ENCODE measurements at regions not wholly inside any gene's neighbourhood (a gene's known extent, or its start where the extent isn't known, plus 50 kb on each side); places are given as distances from the start of the nearest gene placed in this dataset.
"Not testable (repeated sequence)": the region's sequence is repeated elsewhere in the genome, so short reads cannot be mapped to it uniquely, and the experiment has no call there.

DNA sequence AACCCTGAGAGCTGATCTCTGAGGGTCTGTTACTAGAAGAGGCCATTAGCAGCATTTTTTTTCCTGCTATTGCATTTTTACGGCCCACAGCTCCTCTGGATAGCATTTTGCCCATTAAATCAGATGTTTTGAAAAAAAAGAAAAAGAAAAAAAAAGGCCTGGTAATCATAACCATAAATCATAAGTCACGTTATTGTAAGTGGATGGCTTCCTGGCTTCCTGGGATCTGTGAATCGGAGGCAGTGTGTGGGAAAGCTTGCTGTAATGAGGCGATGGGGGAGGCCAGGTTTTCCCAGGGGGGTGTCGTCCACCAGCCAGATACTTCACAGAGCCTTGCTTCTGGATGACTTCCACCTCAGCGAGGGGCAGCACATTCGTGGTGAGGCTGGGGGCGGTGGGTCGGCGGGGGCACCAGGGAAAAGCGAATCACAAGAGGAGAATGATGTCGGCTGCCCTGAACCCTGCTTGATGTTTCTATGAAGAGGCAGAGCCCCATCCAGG is 106.5 kb upstream of the SYT13 start:
- Histone ChIP-seq H3K36me3 (ENCODE audit: control insufficient read depth in 1 of 2, insufficient read depth in 2 of 2, low read length in 1 of 2) (no peaks in the 10 kb centered on the region), H3K27me3 (ENCODE audit: control insufficient read depth in 1 of 2, insufficient read depth in 2 of 2, low read length in 1 of 2) (no peaks in the 10 kb centered on the region), H3K9me3 (ENCODE audit: control insufficient read depth, low read length) (no peaks in the 10 kb centered on the region), H3K4me3 (ENCODE audit: low read length in 2 of 2) (no peak overlapping the region), H3K4me1 (ENCODE audit: control insufficient read depth in 1 of 2, insufficient read depth in 2 of 2, low read length in 2 of 2) (no peaks in the 10 kb centered on the region), H3K27ac (ENCODE audit: low read depth in 1 of 2, low read length in 2 of 2) (no peak overlapping the region)
- intact Hi-C loops (cut with DNase I): no loop called here
- DNase-seq: peak in 1 of 2 donors; percentile 64
- WGBS, 2 donors: 73 to 74% methylated on average over 12 of the region's 12 CpGs
- no peak for ATAC-seq (ENCODE audit: low FRiP score)

DNA sequence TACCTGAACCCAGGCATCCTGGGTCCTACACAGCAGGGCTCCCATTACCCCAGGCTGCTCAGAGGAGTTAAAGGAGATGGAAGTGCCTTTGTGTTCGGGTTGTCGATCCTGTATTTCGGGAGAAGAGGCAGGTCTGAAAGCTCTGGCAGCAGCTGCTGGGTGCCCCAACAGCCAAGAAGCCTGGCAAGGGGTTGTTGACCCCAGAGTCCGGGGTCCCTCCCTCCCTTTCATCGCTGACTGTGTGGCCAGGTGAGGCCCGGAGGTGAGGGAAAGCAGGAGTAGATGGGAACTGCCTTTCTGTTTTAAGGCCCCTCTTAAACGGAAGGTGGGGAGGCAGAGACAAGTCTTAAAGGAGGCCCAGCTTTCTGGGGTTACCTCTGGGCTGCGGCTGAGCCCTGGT is 106.0 kb upstream of the SYT13 start:
- Histone ChIP-seq H3K27me3 (ENCODE audit: control insufficient read depth in 1 of 2, insufficient read depth in 2 of 2, low read length in 1 of 2) (no peaks in the 10 kb centered on the region), H3K4me1 (ENCODE audit: control insufficient read depth in 1 of 2, insufficient read depth in 2 of 2, low read length in 2 of 2) (no peaks in the 10 kb centered on the region), H3K9me3 (ENCODE audit: control insufficient read depth, low read length) (no peaks in the 10 kb centered on the region), H3K27ac (ENCODE audit: low read depth in 1 of 2, low read length in 2 of 2) (no peak overlapping the region), H3K4me3 (ENCODE audit: low read length in 2 of 2) (no peak overlapping the region), H3K36me3 (ENCODE audit: control insufficient read depth in 1 of 2, insufficient read depth in 2 of 2, low read length in 1 of 2) (no peaks in the 10 kb centered on the region)
- WGBS, 2 donors: 80 to 95% methylated on average over 8 of the region's 8 CpGs
- intact Hi-C loops (cut with DNase I): no loop called here
- no peak for ATAC-seq (ENCODE audit: low FRiP score)
- DNase-seq: peak in 1 of 2 donors; percentile 37

GRCh38 chr11:45391168-45391850 is 105.2 kb upstream of the SYT13 start:
- Histone ChIP-seq H3K4me3 (ENCODE audit: low read length in 2 of 2) (no peak overlapping the region), H3K27ac (ENCODE audit: low read depth in 1 of 2, low read length in 2 of 2) (no peak overlapping the region), H3K36me3 (ENCODE audit: control insufficient read depth in 1 of 2, insufficient read depth in 2 of 2, low read length in 1 of 2) (no peaks in the 10 kb centered on the region), H3K9me3 (ENCODE audit: control insufficient read depth, low read length) (no peaks in the 10 kb centered on the region), H3K4me1 (ENCODE audit: control insufficient read depth in 1 of 2, insufficient read depth in 2 of 2, low read length in 2 of 2) (no peaks in the 10 kb centered on the region), H3K27me3 (ENCODE audit: control insufficient read depth in 1 of 2, insufficient read depth in 2 of 2, low read length in 1 of 2) (no peaks in the 10 kb centered on the region)
- intact Hi-C loops (cut with DNase I): no loop called here
- DNase-seq (peak in 1 of 2 donors; percentile 51), ATAC-seq (ENCODE audit: low FRiP score) (no peak)
- WGBS, 2 donors: 90% methylated on average over 9 of the region's 9 CpGs

DNA sequence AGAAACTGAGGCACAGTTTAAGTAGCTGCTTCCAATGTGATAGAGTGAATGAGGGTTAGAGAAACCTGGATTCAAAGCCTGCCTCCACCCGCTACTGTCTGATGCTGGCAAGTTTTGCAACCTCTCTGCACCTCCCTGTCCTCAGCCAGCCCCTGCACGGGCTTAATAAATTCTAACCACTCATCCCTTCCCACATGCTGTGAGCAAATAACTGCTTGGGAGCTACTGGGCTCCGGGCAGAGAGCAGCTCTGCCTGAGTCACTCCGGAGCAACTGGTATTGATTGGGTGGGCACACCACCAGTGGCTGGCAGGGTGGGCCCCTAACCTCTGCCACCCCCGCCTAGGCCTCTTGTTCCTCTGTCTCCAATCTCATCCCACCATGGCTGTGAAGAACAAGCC is 104.3 kb upstream of the SYT13 start:
- intact Hi-C loops (cut with DNase I): no loop called here
- ATAC-seq (ENCODE audit: low FRiP score) (no peak), DNase-seq (peak in 1 of 2 donors; percentile 35)
- no peak overlapping the region for H3K27ac ChIP-seq (ENCODE audit: low read depth in 1 of 2, low read length in 2 of 2)
- no peaks in the 10 kb centered on the region for H3K4me1 ChIP-seq (ENCODE audit: control insufficient read depth in 1 of 2, insufficient read depth in 2 of 2, low read length in 2 of 2)
- no peaks in the 10 kb centered on the region for H3K9me3 ChIP-seq (ENCODE audit: control insufficient read depth, low read length)
- H3K4me3 ChIP-seq (ENCODE audit: low read length in 2 of 2): no peak overlapping the region
- WGBS, 2 donors: 93 to 96% methylated on average over 5 of the region's 5 CpGs
- no peaks in the 10 kb centered on the region for H3K36me3 ChIP-seq (ENCODE audit: control insufficient read depth in 1 of 2, insufficient read depth in 2 of 2, low read length in 1 of 2)
- no peaks in the 10 kb centered on the region for H3K27me3 ChIP-seq (ENCODE audit: control insufficient read depth in 1 of 2, insufficient read depth in 2 of 2, low read length in 1 of 2)

- H3K4me3 ChIP-seq (ENCODE audit: low read length in 2 of 2): no peak overlapping the region
- no peaks in the 10 kb centered on the region for H3K4me1 ChIP-seq (ENCODE audit: control insufficient read depth in 1 of 2, insufficient read depth in 2 of 2, low read length in 2 of 2)
- H3K27ac ChIP-seq (ENCODE audit: low read depth in 1 of 2, low read length in 2 of 2): no peak overlapping the region
- intact Hi-C loops (cut with DNase I): no loop called here
- WGBS, 2 donors: 65 to 78% methylated on average over 1 of the region's 1 CpG
- no peaks in the 10 kb centered on the region for H3K27me3 ChIP-seq (ENCODE audit: control insufficient read depth in 1 of 2, insufficient read depth in 2 of 2, low read length in 1 of 2)
- ATAC-seq (ENCODE audit: low FRiP score) (no peak), DNase-seq (no peak)
- H3K9me3 ChIP-seq (ENCODE audit: control insufficient read depth, low read length): no peaks in the 10 kb centered on the region
- H3K36me3 ChIP-seq (ENCODE audit: control insufficient read depth in 1 of 2, insufficient read depth in 2 of 2, low read length in 1 of 2): no peaks in the 10 kb centered on the region
Measured at GRCh38 chr11:45388472-45388871, 102.3 kb upstream of the SYT13 start.

DNA sequence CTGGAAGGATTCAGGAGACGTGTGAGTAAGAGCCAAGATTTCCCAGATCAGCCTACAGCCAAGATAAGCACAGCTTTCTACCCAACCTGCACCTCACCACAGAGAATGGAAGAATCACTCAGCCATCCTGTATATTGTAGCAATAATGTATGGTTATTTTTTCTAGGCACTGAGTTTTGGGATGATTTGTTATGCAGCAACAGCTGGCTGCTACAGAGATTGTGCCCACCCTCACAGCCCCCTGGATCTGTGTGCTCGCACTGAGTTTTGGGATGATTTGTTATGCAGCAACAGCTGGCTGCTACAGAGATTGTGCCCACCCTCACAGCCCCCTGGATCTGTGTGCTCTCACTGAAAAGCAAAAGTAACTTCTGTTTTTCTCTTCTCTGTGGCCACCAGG is 101.7 kb upstream of the SYT13 start:
- H3K9me3 ChIP-seq (ENCODE audit: control insufficient read depth, low read length); H3K27ac ChIP-seq (ENCODE audit: low read depth in 1 of 2, low read length in 2 of 2); intact Hi-C loops (cut with DNase I); H3K27me3 ChIP-seq (ENCODE audit: control insufficient read depth in 1 of 2, insufficient read depth in 2 of 2, low read length in 1 of 2); ATAC-seq (ENCODE audit: low FRiP score); H3K36me3 ChIP-seq (ENCODE audit: control insufficient read depth in 1 of 2, insufficient read depth in 2 of 2, low read length in 1 of 2); H3K4me3 ChIP-seq (ENCODE audit: low read length in 2 of 2); H3K4me1 ChIP-seq (ENCODE audit: control insufficient read depth in 1 of 2, insufficient read depth in 2 of 2, low read length in 2 of 2): not testable (repeated sequence)
- WGBS, 2 donors: 43 to 52% methylated on average over 2 of the region's 2 CpGs
- peak in 1 of 2 donors; percentile 0 for DNase-seq

DNA sequence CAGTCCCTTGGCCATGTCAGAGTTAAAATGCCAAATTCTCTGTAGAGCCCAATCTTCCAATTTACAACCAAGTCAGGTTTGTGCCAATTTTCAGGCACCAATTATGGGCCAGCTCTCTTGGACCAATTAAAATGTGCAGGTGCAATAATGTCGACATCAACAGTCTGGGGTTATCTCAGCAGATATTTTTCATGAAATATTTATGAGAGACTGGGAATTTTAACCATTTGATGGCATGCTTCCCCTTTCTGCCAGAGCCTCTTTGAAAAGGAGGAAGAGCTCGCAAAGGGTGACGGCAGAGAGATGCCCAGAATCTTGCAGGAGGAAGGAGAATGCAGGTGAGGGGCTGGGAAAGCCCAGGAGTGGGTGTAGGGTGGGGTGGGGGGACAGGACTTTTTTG is 100.8 kb upstream of the SYT13 start:
- peak in 1 of 2 donors; percentile 4 for DNase-seq
- no peaks in the 10 kb centered on the region for H3K9me3 ChIP-seq (ENCODE audit: control insufficient read depth, low read length)
- H3K27me3 ChIP-seq (ENCODE audit: control insufficient read depth in 1 of 2, insufficient read depth in 2 of 2, low read length in 1 of 2): no peaks in the 10 kb centered on the region
- intact Hi-C loops (cut with DNase I): no loop called here
- no peak for ATAC-seq (ENCODE audit: low FRiP score)
- no peaks in the 10 kb centered on the region for H3K4me1 ChIP-seq (ENCODE audit: control insufficient read depth in 1 of 2, insufficient read depth in 2 of 2, low read length in 2 of 2)
- no peak overlapping the region for H3K4me3 ChIP-seq (ENCODE audit: low read length in 2 of 2)
- H3K36me3 ChIP-seq (ENCODE audit: control insufficient read depth in 1 of 2, insufficient read depth in 2 of 2, low read length in 1 of 2): no peaks in the 10 kb centered on the region
- WGBS, 2 donors: 53 to 54% methylated on average over 3 of the region's 3 CpGs
- H3K27ac ChIP-seq (ENCODE audit: low read depth in 1 of 2, low read length in 2 of 2): no peak overlapping the region

GRCh38 chr11:45385844-45386243 is 99.7 kb upstream of the SYT13 start:
- ATAC-seq (ENCODE audit: low FRiP score) (no peak), DNase-seq (no peak)
- Histone ChIP-seq H3K36me3 (ENCODE audit: control insufficient read depth in 1 of 2, insufficient read depth in 2 of 2, low read length in 1 of 2) (no peaks in the 10 kb centered on the region), H3K4me3 (ENCODE audit: low read length in 2 of 2) (no peak overlapping the region), H3K27me3 (ENCODE audit: control insufficient read depth in 1 of 2, insufficient read depth in 2 of 2, low read length in 1 of 2) (no peaks in the 10 kb centered on the region), H3K9me3 (ENCODE audit: control insufficient read depth, low read length) (no peaks in the 10 kb centered on the region), H3K27ac (ENCODE audit: low read depth in 1 of 2, low read length in 2 of 2) (no peak overlapping the region), H3K4me1 (ENCODE audit: control insufficient read depth in 1 of 2, insufficient read depth in 2 of 2, low read length in 2 of 2) (no peaks in the 10 kb centered on the region)
- 54 to 67% methylated on average over 5 of the region's 5 CpGs for WGBS, 2 donors
- intact Hi-C loops (cut with DNase I): no loop called here

DNA sequence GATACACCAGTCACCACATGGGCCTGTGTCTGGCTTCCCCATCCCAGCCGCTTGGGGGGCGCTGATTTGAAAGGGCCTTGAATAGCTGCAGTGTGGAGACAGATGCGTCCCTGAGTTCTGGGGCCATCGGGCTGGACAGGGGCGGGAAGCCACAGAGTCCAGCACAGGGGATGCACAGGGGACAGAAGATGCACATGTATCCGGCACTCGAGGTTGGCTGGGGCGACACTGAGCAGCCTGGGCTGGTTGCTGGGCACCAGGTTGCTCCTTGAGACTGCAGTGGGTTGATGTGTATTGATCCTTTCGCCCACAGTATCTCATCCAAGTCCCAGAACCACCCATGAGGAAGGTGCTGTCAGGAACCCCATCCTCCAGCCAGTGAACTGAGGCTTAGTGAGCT is 99.3 kb upstream of the SYT13 start:
- Histone ChIP-seq H3K27ac (ENCODE audit: low read depth in 1 of 2, low read length in 2 of 2) (no peak overlapping the region), H3K36me3 (ENCODE audit: control insufficient read depth in 1 of 2, insufficient read depth in 2 of 2, low read length in 1 of 2) (no peaks in the 10 kb centered on the region), H3K4me3 (ENCODE audit: low read length in 2 of 2) (no peak overlapping the region), H3K27me3 (ENCODE audit: control insufficient read depth in 1 of 2, insufficient read depth in 2 of 2, low read length in 1 of 2) (no peaks in the 10 kb centered on the region), H3K9me3 (ENCODE audit: control insufficient read depth, low read length) (no peaks in the 10 kb centered on the region), H3K4me1 (ENCODE audit: control insufficient read depth in 1 of 2, insufficient read depth in 2 of 2, low read length in 2 of 2) (no peaks in the 10 kb centered on the region)
- ATAC-seq (ENCODE audit: low FRiP score): peak; percentile 52
- WGBS, 2 donors: 94 to 95% methylated on average over 9 of the region's 9 CpGs
- DNase-seq: peak in 1 of 2 donors; percentile 58
- intact Hi-C loops (cut with DNase I): no loop called here

Measured in aorta (tissue), 5 donors.